A172 (cell line): ENCODE measurements at regions not wholly inside any gene's neighbourhood (a gene's known extent, or its start where the extent isn't known, plus 50 kb on each side); places are given as distances from the start of the nearest gene placed in this dataset.
A peak's percentile ranks its signal among the peaks of the same experiment; 100 is the strongest.

Experiments
- DNase-seq: peaks from one replicate; pipeline ENCODE4 v3.0.0-alpha.2; 2015; ENCODE audit warnings: low spot score

DNA sequence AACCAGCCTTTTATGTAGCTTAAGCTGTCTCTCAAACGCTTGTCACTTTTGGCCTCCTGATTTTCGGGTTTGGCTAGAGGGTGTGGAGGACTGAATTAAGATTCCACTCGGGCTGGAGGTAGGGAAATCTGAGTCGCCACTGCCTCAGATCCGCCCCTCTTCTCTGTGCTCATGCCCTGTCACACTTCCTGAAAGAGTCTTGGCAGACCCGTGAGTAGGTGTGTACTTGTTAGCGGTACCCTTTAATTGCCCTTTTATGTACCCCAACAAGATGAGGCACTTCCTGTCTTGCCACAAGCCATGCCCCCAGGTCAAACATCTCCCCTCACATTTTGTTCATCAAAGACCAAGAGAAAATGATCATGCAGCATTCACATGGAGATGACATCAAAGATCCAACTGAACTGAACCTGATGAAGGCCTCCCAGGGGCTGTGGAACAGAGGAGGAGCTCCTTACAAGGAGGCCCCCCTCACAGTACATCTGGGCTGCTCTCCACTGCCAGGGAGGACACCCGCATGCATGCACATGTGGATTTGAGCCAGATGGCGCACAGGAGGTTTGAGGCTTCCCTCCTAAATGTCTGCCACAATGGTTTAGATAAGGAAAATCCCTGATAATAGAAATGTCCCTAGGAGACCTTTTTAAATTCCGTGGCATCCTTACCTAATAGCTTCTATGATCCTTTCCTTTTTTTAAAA lies 86.5 kb upstream of the CDKN3 start:
- peak; percentile 18 for DNase-seq

DNA sequence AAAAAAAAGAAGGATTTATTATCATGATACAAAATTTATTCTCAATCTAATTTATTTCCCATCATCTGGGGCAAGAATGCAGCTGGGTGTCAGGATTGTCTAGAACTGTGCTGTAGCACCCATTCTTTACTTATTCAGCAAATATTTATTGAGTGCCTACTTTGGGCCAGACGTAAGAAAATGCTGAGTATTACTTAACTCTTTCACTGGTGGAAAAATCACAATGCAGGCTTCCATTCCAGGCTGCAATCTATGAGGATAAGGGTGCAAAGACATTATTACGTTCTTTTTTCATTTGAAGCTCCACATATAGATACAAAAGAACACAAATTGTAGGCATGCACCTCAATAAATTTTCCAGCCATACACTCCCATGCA lies 86.0 kb upstream of the CDKN3 start:
- DNase-seq = no peak

DNA sequence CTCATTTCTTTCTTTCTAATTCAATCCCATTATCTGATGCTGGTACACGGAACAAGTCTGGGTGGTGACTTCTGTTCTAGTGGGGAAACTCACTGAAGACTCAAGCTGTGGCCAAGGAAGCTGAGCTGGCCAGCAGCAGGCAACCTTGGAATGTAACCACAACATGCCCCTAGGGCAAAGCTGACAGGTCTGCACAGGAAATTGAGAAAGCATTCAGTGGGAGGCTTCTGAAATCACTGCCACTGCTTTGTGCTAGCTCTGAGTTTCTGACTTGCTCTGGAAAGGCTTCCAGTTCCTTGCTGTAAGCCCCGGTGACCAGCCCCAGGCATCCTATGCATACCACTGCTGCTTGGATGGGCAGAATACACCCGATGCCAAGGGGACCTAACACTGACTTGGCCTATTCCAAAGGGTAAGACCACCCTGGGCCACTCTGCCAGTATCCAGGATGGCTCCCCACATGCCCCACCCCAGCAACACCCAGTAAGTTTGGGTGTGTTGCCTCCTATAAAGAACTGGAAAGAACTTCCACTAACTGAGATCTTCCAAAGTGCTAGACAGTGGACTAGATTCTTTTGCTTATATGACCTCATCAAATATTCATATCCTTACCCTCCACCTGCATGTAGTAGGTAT lies 84.5 kb upstream of the CDKN3 start:
- peak; percentile 87 for DNase-seq

DNA sequence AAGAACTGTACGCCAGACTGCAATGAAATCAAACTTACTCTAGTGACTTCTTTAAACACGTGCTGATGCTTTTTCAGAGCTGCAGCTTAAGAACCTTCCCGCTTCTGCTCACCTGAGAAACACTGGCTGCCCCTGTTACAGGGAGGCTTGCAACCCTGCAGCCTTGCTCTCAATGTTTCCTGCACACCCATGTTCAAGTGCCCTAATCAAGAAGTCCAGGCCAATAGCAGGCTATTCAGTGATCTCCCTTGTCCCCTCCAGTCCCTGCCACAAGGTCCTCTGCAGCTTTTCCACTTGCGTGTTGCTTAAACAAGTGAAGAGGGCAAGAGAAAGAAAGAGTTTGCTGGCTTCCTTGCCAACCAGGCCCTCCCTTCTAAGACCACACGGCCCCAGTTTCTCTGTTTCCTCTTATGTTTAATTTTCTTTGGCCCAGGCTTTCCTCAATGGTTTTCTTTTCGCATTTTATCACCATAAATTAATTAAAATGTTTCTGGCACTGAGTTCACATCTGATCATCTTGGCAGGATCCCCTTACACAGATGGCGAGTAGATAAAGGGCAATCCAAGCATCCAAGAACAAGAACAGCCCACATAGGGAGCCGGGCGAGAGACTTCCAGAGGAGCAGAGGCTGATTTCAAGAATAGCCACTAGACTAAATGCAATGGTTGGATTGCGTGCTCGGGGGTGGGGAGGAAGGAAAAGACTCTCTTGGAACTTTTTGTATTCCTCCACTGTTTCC lies 82.3 kb upstream of the CDKN3 start:
- no peak for DNase-seq

DNA sequence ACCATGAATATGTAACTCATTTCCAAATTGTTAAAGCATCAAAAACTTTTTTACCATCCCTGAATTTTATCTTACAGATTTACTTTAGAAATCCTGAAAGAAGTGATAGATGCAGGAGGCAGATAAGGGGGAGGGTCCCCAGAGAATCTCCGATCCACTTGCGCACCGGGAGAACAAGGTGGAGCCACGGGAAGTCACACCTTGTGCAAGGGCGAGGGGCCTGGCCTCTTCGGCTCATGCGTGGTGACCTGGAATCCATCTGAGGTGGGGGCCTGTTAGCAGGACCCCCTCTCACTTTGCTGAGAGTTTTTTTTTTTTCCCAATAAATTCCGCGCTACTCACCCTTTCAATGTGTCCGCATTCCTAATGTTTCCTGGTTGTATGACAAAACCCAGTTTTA lies 80.2 kb upstream of the CDKN3 start:
- no peak for DNase-seq

DNA sequence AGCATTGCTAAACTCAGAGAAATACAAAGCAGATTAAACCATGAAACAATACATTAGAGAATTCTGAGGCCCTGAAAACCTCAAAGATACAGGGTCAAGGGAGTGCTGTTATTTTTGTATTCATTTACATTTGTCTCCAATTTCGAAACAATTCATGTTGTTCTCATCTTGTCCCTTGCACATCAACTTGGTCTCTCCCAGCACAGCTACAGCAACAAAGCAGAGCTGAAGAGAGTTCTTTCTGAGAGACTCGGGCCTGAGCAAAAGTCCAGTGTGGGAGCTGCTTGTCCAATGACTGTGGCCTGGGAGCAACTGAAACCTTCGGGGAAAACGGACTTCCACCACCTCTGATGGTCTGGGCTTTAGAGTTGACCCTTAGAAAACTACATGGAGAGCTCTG lies 79.4 kb upstream of the CDKN3 start:
- DNase-seq = no peak

GRCh38 chr14:54322246-54322645 lies 74.6 kb upstream of the CDKN3 start:
- no peak for DNase-seq

- DNase-seq = no peak
Observed at GRCh38 chr14:54322701-54323337, 74.0 kb upstream of the CDKN3 start.

DNA sequence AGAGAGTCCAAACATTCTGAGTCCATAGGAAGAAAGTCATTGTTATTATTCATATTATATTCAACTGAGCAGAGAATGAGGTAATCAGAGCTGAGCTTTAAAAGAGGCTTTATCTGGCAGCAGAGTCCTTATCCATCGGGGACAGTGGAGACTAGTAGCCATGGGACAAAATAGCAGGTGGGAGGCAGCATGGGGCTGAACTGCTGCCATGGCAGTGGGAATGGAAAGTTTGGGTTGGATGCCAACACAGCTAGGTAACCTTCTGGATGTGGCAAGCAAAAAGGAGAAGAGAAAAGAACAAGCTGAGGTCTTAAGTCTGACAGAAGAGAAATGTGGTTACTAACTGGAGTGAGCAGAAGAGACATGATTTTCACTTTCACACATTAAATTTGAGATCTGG lies 71.0 kb upstream of the CDKN3 start:
- no peak for DNase-seq

DNA sequence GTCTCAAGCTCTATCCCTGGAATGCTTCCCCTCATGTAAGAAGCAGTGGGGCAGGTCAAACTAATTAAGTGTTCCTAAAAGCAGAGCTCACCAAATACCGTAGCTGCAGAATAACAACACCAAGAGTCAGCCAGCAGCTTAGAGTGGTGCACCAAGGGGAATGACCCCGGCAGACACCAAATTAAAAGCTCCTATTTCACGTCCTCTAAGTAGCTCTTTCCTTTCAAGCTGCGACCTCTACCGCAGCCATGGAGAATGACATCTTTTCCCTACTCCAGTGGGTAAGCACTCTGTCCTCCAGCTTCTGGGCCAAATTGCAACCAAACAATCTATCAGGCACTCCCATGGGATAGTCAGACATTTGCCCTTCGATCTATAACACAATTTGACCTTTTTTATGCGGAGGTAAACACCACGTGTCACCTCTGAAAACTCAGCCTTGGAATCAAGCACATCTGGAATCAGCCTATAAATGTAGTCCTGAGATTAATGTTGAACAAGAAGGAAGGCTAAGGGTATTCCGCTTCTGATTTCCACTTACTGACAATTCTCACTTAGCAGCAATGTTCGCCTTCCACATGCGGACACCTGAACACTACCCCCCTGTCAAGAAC lies 67.6 kb upstream of the CDKN3 start:
- peak; percentile 44 for DNase-seq

- DNase-seq = no peak
Observed at GRCh38 chr14:54330876-54331275, 65.9 kb upstream of the CDKN3 start.

GRCh38 chr14:54331516-54331915 lies 65.3 kb upstream of the CDKN3 start:
- no peak for DNase-seq

GRCh38 chr14:54332490-54332889 lies 64.3 kb upstream of the CDKN3 start:
- DNase-seq = no peak

GRCh38 chr14:54333511-54333910 lies 63.3 kb upstream of the CDKN3 start:
- DNase-seq = no peak

DNA sequence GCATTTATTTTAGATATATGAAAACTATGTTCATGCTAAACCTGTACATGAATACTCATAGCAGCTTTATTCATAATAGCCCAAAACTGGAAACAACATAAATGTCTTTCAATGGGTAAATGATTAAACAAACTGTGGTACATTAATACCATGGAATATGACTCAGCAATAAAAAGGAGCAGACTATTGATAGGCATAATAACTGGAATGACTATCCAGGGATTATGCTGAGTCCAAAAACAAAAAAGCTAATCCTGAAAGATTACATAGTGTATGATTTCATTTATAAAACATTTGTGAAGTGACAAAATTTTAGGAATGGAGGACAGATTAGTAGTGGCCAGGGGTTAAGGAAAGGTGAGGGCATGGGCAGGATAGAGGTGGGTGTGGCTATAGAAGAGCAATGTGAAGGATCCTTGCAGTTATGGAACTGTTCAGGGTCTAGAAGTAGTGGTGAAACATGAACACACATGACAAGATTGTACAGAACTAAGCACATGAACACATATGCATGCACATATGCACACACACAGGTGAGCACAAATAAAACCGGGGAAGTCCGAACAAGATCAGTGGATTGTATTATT lies 61.1 kb upstream of the CDKN3 start:
- DNase-seq = no peak

DNA sequence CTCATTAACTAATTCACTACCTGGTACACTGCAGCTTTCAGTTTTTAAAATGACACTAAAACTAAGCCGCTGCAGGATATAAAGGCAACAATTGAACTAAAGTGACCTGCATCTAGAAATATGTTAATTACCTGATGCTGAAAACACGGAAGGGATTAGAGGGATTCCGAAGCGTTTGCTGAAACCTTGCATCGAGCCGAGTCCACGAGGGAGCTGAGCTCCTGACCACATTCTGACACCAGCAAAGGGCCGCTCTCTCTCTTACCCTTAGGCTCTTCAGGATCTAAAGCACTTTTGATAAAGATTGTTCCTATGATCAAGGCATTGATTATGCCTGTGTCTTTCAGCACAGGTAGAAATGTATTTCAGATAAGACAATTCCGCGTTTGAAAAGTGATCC lies 59.5 kb upstream of the CDKN3 start:
- no peak for DNase-seq

DNA sequence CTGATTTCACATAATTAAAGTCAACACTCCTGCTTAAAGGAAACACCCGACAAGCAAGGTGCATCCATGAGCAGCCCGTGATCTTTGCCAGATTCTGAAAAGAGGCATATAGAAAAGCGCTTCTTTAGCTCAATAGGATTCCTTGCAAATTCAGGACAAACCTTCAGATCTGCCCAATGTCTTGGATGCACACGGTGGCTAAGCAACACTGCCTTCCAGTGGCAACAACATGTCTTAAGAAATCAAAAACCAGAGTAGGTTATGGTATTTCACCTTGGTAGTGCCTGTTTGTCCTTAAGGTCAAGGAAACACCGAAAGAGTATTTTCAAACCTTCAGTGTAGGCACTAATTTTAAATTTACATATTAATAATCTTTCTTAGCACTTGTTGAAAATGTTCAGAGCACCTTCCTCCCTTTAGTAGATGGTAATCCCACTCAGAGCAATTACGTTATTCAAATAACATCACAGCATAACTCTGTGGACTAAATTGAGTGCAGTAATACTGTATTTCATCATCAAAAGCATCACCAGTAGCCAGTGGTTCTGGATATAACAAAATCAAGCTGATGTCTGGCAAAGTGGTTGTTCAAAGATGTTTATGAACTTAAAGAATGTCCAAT lies 58.0 kb upstream of the CDKN3 start:
- DNase-seq = peak; percentile 35

GRCh38 chr14:54339771-54340170 lies 57.0 kb upstream of the CDKN3 start:
- no peak for DNase-seq

GRCh38 chr14:54342806-54343205 lies 54.0 kb upstream of the CDKN3 start:
- no peak for DNase-seq

DNA sequence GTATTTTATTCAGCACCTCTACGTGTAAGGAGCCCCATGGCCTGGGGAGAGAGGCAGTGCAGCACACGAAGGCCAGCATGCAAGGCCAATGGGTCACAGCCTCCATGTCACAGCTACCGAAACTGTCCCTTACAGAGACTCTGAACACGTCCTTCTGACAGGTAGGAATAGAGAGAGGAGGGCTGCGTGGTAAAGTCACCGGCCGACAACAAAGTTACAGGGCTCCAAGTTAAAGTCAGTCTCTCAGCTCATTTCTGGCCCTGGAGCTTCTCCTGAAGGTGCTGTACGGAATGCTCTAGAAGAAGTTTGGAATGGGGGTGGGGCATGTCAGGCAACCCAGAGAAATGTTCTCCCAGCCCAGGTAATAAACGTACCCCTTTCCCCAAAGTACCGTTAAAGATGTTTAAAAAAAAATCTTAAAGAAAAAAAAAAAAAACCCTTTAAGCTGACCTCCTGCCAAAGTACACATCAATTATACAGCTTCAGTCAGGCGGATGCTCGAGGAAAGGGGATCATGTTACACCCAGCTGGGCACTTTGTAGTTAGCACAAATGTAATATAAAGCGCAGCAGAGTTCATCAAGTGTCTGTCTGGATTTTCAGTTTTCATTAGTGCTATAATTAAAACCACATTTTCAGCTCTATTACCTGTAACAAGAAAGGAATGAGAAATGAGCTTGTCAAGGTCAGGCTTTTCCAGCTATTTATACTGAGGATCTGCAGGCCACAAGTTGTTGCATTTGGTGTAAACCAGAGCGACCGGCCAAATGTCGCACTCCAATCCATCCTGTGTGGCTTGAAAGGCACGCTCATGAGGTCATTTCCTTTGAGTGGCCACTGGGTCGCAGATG lies 53.3 kb upstream of the CDKN3 start:
- DNase-seq = peak; percentile 32
